ENCODE measurements at regions not wholly inside any gene's neighbourhood (a gene's known extent, or its start where the extent isn't known, plus 50 kb on each side); places are given as distances from the start of the nearest gene placed in this dataset.
"Not testable (repeated sequence)": the region's sequence is repeated elsewhere in the genome, so short reads cannot be mapped to it uniquely, and the experiment has no call there.

DNA sequence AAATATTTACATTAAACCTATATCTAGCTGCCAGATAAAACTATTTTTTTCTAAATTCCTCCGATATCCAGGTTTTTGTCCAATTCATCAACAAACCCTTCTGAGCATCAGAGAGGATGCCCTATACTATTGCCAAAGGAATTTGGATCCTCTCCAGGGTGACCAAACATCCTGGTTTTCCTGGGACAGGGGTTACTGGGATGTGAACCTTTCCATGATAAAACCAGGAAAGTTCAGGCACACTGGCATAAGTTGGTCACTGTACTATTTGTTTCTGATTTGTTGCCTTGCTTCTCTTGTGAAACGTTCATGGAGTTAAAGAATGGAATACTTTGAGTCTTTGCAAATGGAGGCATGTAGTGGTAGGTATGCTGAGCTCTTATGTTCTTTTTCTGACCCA lies 63.5 kb downstream of the TLNRD1 start (continued):
- TF ChIP-seq ZNF462 (CRISPR knock-in tag; IDR thresholded peaks at IDR 0.05) = no peak

DNA sequence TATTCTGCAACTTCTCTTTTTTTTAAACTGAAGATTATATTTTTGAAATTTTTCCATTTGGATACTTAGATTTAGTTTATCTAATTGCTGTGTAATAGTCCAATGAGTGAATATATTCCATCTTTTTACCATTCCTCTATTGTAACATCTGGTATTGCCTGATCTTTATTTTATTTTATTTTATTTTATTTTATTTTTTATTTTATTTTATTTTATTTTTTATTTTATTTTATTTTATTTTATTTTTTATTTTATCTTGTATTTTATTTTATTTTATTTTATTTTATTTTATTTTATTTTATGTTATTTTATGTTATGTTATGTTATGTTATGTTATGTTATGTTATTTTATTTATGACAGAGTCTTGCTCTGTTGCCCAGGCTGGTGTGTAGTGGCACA lies 66.5 kb upstream of the CFAP161 start:
- H3K27ac Mint-ChIP-seq; DNase-seq (ENCODE audit: low spot score); H3K36me3 Mint-ChIP-seq (ENCODE audit: low read depth): not testable (repeated sequence)

DNA sequence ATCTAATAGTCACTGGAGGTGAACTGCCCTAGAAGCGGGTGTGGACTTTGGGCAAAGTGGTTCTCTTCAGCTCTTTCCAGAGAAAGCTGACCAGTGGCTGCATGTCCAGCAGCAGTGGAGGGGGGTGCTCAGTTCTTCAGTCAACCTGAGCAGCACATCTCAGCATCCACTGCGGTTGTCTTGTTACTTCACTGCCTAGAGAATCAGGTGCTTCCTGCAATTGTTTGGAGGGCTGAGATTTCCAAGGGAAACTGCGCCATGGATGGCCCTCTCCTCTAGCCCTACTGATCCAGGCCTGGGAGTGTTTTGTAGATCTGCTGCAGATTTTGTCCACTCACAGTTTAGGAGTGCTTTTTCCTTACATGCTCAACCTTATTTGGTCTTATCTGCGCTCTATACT lies 65.6 kb upstream of the CFAP161 start:
- Histone ChIP-seq H4K20me1 (replicated peaks; ENCODE audit: insufficient read depth) (no peaks in the 10 kb centered on the region), H3K4me3 (no peak overlapping the region), H3K4me1 (ENCODE audit: insufficient read depth) (no peaks in the 10 kb centered on the region), H3K27ac (ENCODE audit: low read depth) (no peak overlapping the region), H3K79me2 (replicated peaks; ENCODE audit: insufficient read depth) (no peaks in the 10 kb centered on the region), H3K4me2 (no peak overlapping the region), H3K36me3 (ENCODE audit: insufficient read depth) (no peaks in the 10 kb centered on the region), H3F3A (replicated peaks; ENCODE audit: low read depth) (no peaks in the 10 kb centered on the region), H2AFZ (no peak overlapping the region), H3K27me3 (ENCODE audit: insufficient read depth) (no peaks in the 10 kb centered on the region), H3K9me2 (ENCODE audit: insufficient read depth) (no peaks in the 10 kb centered on the region)
- H3K4me3 Mint-ChIP-seq = no peak overlapping the region
- ATAC-seq (no peak), DNase-seq (ENCODE audit: low spot score) (no peak)
- no peaks in the 10 kb centered on the region for H3K9me3 Mint-ChIP-seq
- TF ChIP-seq ZNF331 (CRISPR knock-in tag; IDR thresholded peaks at IDR 0.05; ENCODE audit: low read depth) (no peak), STAT1 (IDR thresholded peaks at IDR 0.05; ENCODE audit: unreplicated experiment) (no peak), POLR2AphosphoS5 (IDR thresholded peaks at IDR 0.05; ENCODE audit: low read depth) (no peak), CTCF (conservative IDR thresholded peaks at IDR 0.05; ENCODE audit: low read depth in 2 of 2) (no peak), NANOG (IDR thresholded peaks at IDR 0.05; ENCODE audit: borderline replicate concordance) (no peak)
- H3K27me3 Mint-ChIP-seq (ENCODE audit: insufficient read depth, low read depth, poor library complexity) = peaks cover 3% of the 10 kb centered on the region
- no peaks in the 10 kb centered on the region for H3K4me1 Mint-ChIP-seq
- H3K36me3 Mint-ChIP-seq (ENCODE audit: low read depth) = no peaks in the 10 kb centered on the region
- no peak overlapping the region for H3K27ac Mint-ChIP-seq

More for the DNA sequence above, 66.5 kb upstream of the CFAP161 start:
- H3K9me2 ChIP-seq (ENCODE audit: insufficient read depth); H3K4me3 ChIP-seq; H3K27me3 Mint-ChIP-seq (ENCODE audit: insufficient read depth, low read depth, poor library complexity); ATAC-seq; H4K20me1 ChIP-seq (replicated peaks; ENCODE audit: insufficient read depth); H3K4me2 ChIP-seq; H3K9me3 Mint-ChIP-seq; H3K27me3 ChIP-seq (ENCODE audit: insufficient read depth); H3K36me3 ChIP-seq (ENCODE audit: insufficient read depth); H3K27ac ChIP-seq (ENCODE audit: low read depth); H2AFZ ChIP-seq; H3F3A ChIP-seq (replicated peaks; ENCODE audit: low read depth); H3K4me1 ChIP-seq (ENCODE audit: insufficient read depth); H3K4me3 Mint-ChIP-seq; H3K79me2 ChIP-seq (replicated peaks; ENCODE audit: insufficient read depth); H3K4me1 Mint-ChIP-seq: not testable (repeated sequence)
